Adipocyte (in vitro differentiated cells): ENCODE measurements at regions not wholly inside any gene's neighbourhood (a gene's known extent, or its start where the extent isn't known, plus 50 kb on each side); places are given as distances from the start of the nearest gene placed in this dataset.
A peak's percentile ranks its signal among the peaks of the same experiment; 100 is the strongest.
"Not testable (repeated sequence)": the region's sequence is repeated elsewhere in the genome, so short reads cannot be mapped to it uniquely, and the experiment has no call there.

Experiments
- DNase-seq: peaks from one replicate; pipeline ENCODE4 v3.0.0-alpha.2; 2015; ENCODE audit warnings: low read depth
- H3K27me3 ChIP-seq: replicated peaks from 2 replicates; pipeline ENCODE4 v1.7.0; 2013; ENCODE audit warnings: mild to moderate bottlenecking, low read length, moderate library complexity; ENCODE audit not compliant: control insufficient read depth, insufficient read depth
- H3K36me3 ChIP-seq: 2 replicates; pipeline ENCODE4 v1.7.0; 2013; ENCODE audit warnings: low read length, mild to moderate bottlenecking, moderate library complexity; ENCODE audit not compliant: control insufficient read depth, insufficient read depth, severe bottlenecking
- H3K4me1 ChIP-seq: 2 replicates; pipeline ENCODE4 v1.7.0; 2013; ENCODE audit warnings: mild to moderate bottlenecking, low read length, moderate library complexity; ENCODE audit not compliant: control insufficient read depth, insufficient read depth
- H3K4me3 ChIP-seq: 2 replicates; pipeline ENCODE4 v1.7.0; 2013; ENCODE audit warnings: mild to moderate bottlenecking, low read length, moderate library complexity
- H3K9ac ChIP-seq: 2 replicates; pipeline ENCODE4 v1.7.0; 2013; ENCODE audit warnings: mild to moderate bottlenecking, low read length, moderate library complexity
- H3K9me3 ChIP-seq: 2 replicates; pipeline ENCODE4 v1.7.0; 2013; ENCODE audit warnings: mild to moderate bottlenecking, low read length, moderate library complexity; ENCODE audit not compliant: control insufficient read depth

DNA sequence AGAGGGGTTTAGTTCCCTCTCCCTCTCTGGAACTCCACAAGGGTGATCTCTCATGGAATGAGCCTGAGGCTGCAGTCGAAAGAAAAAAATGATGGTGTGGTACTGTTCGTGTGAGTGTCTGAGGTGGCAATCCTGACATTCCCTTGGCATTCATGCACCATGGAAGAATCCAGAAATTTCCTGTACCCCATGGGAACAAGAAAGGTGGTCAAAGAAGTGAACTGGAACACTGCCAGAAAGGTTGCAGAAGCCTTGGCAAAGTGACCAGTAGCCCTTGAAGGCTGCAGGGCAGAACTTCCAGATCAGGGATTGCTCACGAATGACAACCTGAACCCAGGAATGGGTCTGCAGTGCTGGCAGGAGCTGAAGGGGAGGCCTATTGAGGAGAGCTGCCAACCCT lies 394.7 kb downstream of the CD83 start:
- no peak overlapping the region for H3K9ac ChIP-seq

DNA sequence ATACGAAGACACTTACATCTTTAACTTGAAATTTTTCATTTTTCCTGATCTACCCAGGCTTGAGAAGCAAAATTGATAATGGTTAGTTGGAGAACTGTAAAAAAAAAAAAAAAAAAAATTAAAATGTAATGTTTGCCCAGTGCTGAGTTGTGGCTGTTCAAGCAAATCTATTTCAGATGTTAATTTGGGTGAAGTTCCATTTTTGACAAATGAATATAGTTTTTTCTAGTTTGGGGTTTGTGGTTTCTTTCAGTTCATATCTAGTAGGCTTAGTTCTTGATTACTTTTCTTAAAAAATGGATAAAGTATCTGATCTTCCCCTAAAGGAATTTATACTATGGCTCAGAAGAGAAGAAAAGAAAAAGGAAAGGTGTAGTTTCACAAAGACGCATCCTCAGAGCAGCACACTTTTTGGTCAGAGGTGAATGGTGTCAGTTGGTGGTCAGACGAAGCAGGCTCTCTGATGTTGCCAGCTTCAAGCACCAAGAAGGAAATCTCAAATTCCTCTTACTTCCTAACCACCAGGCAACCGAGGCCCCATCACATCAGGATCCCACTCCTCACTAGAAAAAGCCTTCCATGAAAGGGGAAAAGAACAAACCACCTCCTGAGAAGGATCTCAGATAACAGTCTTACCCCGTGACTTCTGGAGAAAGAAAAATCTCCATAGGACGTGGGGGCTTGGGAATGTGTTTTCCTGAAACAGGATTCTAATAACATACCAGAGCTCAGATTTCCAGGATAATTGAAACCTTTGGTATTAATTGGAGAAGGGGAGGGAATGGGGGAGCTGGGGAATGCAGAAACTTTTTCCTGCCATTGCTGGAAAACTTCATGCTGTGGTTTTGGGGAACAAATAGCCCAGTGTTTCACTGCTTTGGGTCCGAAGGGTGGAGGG lies 396.2 kb downstream of the CD83 start:
- no peaks in the 10 kb centered on the region for H3K27me3 ChIP-seq
- no peaks in the 10 kb centered on the region for H3K36me3 ChIP-seq
- H3K4me3 ChIP-seq = no peak overlapping the region
- H3K4me1 ChIP-seq = peaks cover 27% of the 10 kb centered on the region
- no peaks in the 10 kb centered on the region for H3K9me3 ChIP-seq
- DNase-seq = no peak
- H3K9ac ChIP-seq = no peak overlapping the region

More for the DNA sequence above, 394.7 kb downstream of the CD83 start:
- Histone ChIP-seq H3K27me3 (no peaks in the 10 kb centered on the region), H3K4me1 (peaks cover 13% of the 10 kb centered on the region), H3K4me3 (no peak overlapping the region), H3K36me3 (no peaks in the 10 kb centered on the region), H3K9me3 (no peaks in the 10 kb centered on the region)
- no peak for DNase-seq

DNA sequence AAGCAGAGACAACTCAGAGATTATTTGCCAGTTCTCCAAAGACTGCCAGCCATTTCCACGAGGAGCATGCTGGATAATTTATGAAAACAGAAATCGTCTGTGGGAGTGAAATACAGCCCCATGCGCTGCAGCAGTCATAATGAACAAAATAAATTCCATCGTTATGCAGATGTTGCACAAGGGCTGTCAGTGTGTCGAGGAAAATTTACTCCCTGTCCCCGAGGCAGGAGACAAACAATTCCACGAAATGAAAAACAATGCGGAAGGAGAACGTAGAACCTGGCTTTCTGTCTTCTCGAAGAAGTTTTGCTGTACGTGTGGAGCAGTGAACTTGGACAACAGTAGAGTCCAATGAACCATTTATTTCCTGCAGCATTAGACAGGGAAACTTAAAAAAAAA lies 399.4 kb downstream of the CD83 start:
- no peak for DNase-seq
- H3K4me3 ChIP-seq = peak overlapping the region; percentile 67
- peaks cover 4% of the 10 kb centered on the region for H3K9me3 ChIP-seq
- H3K9ac ChIP-seq = peak overlapping the region; percentile 1
- no peaks in the 10 kb centered on the region for H3K36me3 ChIP-seq
- peaks cover 22% of the 10 kb centered on the region for H3K4me1 ChIP-seq
- H3K27me3 ChIP-seq = no peaks in the 10 kb centered on the region

- no peaks in the 10 kb centered on the region for H3K27me3 ChIP-seq
- H3K36me3 ChIP-seq = no peaks in the 10 kb centered on the region
- H3K9me3 ChIP-seq = peaks cover 4% of the 10 kb centered on the region
- H3K4me1 ChIP-seq = peaks cover 22% of the 10 kb centered on the region
- DNase-seq = no peak
- peak overlapping the region; percentile 67 for H3K4me3 ChIP-seq
- no peak overlapping the region for H3K9ac ChIP-seq
Observed at GRCh38 chr6:14517516-14518105, 400.0 kb downstream of the CD83 start.

GRCh38 chr6:14518515-14519217 lies 401.1 kb downstream of the CD83 start:
- no peaks in the 10 kb centered on the region for H3K36me3 ChIP-seq
- peaks cover 4% of the 10 kb centered on the region for H3K9me3 ChIP-seq
- H3K4me3 ChIP-seq = no peak overlapping the region
- no peak for DNase-seq
- no peak overlapping the region for H3K9ac ChIP-seq
- H3K27me3 ChIP-seq = no peaks in the 10 kb centered on the region
- peaks cover 22% of the 10 kb centered on the region for H3K4me1 ChIP-seq

- Histone ChIP-seq H3K9ac (no peak overlapping the region), H3K4me3 (no peak overlapping the region), H3K4me1 (peaks cover 29% of the 10 kb centered on the region), H3K27me3 (no peaks in the 10 kb centered on the region), H3K9me3 (peaks cover 4% of the 10 kb centered on the region), H3K36me3 (no peaks in the 10 kb centered on the region)
- DNase-seq = no peak
Observed at GRCh38 chr6:14520029-14520428, 402.5 kb downstream of the CD83 start.

DNA sequence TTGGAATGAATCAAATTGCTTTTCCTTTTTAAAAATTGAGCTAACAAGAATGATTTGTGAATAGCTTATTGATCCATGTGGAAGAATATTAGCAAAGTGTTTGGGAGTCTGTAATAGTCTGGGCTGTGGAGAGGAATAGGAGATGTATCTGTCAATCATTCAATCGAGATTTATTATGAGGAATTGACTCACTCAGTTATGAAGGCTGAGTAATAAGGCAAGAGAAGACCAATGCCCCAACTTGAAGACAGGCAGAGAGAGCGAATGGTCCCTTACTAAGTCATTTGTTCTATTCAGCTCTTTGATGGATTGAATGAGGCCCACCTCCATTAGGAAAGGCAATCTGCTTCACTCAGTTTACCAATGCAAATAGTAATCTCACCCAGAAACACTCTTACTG lies 403.0 kb downstream of the CD83 start:
- H3K9me3 ChIP-seq = peaks cover 4% of the 10 kb centered on the region
- H3K9ac ChIP-seq = no peak overlapping the region
- no peak overlapping the region for H3K4me3 ChIP-seq
- H3K4me1 ChIP-seq = peaks cover 33% of the 10 kb centered on the region
- H3K27me3 ChIP-seq = no peaks in the 10 kb centered on the region
- no peak for DNase-seq
- no peaks in the 10 kb centered on the region for H3K36me3 ChIP-seq

DNA sequence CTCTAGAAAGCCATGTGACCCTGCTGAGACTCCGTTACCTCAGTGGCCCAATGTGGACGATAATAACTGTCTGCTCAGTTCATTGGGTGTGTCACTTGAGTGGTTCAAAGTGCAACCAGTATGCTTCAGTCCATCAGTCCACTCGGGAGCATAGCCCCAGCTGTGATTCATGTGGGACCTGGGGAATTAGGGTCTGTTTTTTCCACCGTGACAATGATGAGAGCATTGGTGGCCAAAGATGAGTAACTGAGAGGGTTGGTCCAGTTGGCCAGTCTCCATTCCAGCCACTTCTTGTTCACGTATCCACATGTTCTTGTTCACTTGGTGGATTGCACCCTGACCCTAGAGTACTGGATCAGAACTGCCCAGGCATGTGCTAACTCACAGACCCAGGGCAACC lies 403.6 kb downstream of the CD83 start:
- Histone ChIP-seq H3K27me3 (no peaks in the 10 kb centered on the region), H3K9me3 (peaks cover 4% of the 10 kb centered on the region), H3K4me1 (peaks cover 33% of the 10 kb centered on the region), H3K9ac (no peak overlapping the region), H3K36me3 (no peaks in the 10 kb centered on the region), H3K4me3 (no peak overlapping the region)
- DNase-seq = no peak

DNA sequence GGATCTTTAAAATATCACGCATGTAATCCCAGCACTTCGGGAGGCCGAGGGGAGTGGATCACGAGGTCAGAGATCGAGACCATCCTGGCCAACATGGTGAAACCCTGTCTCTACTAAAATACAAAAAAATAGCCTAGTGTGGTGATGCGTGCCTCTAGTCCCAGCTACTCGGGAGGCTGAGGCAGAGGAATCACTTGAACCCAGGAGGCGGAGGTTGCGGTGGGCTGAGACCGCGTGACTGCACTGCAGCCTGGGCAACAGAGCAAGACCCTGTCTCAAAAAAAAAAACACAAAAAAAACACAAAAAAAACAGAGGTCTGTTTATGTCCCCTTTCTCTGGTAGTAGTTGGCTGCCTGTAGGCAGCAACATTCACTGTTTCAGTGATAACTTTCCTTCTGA lies 404.3 kb downstream of the CD83 start:
- H3K9ac ChIP-seq, H3K27me3 ChIP-seq, H3K9me3 ChIP-seq, DNase-seq, H3K36me3 ChIP-seq, H3K4me3 ChIP-seq: not testable (repeated sequence)
- H3K4me1 ChIP-seq = peaks cover 31% of the 10 kb centered on the region

DNA sequence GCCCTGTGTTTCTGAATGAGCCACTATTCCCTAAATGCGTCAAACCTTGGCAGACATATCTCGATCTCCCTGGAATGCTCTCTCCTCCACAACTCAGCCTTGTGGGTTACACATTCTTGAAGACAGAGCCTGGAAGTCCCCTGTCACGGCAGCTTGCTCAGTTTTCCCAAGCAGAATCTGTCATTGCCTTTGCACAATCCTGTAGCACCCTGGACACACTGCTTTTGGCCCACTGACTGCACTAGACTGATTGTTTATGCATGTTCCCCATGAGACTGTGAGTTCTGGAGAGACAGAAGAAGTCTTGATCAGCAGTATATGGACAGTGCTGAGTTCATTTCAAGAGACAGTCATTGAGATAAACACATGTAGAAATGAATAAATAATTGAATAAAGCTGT lies 406.7 kb downstream of the CD83 start:
- H3K27me3 ChIP-seq = no peaks in the 10 kb centered on the region
- no peak overlapping the region for H3K9ac ChIP-seq
- H3K4me1 ChIP-seq = peaks cover 11% of the 10 kb centered on the region
- DNase-seq = peak; percentile 18
- H3K4me3 ChIP-seq = no peak overlapping the region
- no peaks in the 10 kb centered on the region for H3K36me3 ChIP-seq
- H3K9me3 ChIP-seq = peaks cover 12% of the 10 kb centered on the region

DNA sequence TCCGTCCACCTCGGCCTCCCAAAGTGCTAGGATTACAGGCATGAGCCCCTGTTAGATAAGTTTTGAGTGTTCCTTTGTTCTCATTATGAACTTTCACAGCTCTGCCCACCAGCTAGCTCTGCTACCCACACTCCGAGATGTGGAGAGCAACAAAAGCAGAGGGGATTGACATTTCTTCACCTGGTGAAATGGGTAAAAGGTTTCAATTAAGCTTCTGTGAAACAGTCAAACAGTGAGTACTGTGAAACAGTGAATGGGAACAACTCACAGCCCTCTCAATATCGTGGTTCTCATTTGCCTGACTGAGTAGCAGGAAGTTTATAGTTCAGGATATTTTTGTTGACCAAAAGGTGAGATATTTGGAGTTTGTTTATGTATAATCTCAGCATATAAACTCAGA lies 412.8 kb downstream of the CD83 start:
- Histone ChIP-seq H3K9me3 (peaks cover 8% of the 10 kb centered on the region), H3K36me3 (no peaks in the 10 kb centered on the region), H3K9ac (no peak overlapping the region), H3K27me3 (no peaks in the 10 kb centered on the region), H3K4me3 (no peak overlapping the region), H3K4me1 (peaks cover under 1% of the 10 kb centered on the region)
- no peak for DNase-seq
